Stimulated activated CD4-positive, alpha-beta T cell treated with anti-CD3 and anti-CD28 coated beads, Interleukin-12 subunit alpha, Interleukin-12 subunit beta, amount 100 ng/mL, for 24 hours (primary cell): ENCODE measurements at regions not wholly inside any gene's neighbourhood (a gene's known extent, or its start where the extent isn't known, plus 50 kb on each side); places are given as distances from the start of the nearest gene placed in this dataset.
"Not testable (repeated sequence)": the region's sequence is repeated elsewhere in the genome, so short reads cannot be mapped to it uniquely, and the experiment has no call there.

Experiments
- DNase-seq, 2 experiments: peaks; one replicate each; pipeline ENCODE4 v3.0.0-alpha.2; 2020; ENCODE audit warnings: low read depth in 2 of 2

- DNase-seq: no peak
Measured at GRCh38 chr13:74248477-74248876, 114.3 kb upstream of the KLF12 start.

- DNase-seq: no peak
Measured at GRCh38 chr13:74246487-74246886, 112.3 kb upstream of the KLF12 start.

- no peak for DNase-seq
Measured at GRCh38 chr13:74243637-74244526, 109.7 kb upstream of the KLF12 start.

GRCh38 chr13:74241343-74241742 is 107.1 kb upstream of the KLF12 start:
- not testable (repeated sequence) for DNase-seq

GRCh38 chr13:74230984-74231501 is 96.8 kb upstream of the KLF12 start:
- no peak for DNase-seq

GRCh38 chr13:74229242-74229641 is 95.0 kb upstream of the KLF12 start:
- no peak for DNase-seq

- no peak for DNase-seq
Measured at GRCh38 chr13:74227476-74228158, 93.4 kb upstream of the KLF12 start.

- no peak for DNase-seq
Measured at GRCh38 chr13:74226791-74227475, 92.7 kb upstream of the KLF12 start.

- no peak for DNase-seq
Measured at GRCh38 chr13:74221752-74222151, 87.5 kb upstream of the KLF12 start.

GRCh38 chr13:74219566-74219965 is 85.4 kb upstream of the KLF12 start:
- DNase-seq: no peak

- DNase-seq: no peak
Measured at GRCh38 chr13:74218291-74218690, 84.1 kb upstream of the KLF12 start.

- no peak for DNase-seq
Measured at GRCh38 chr13:74217811-74218210, 83.6 kb upstream of the KLF12 start.

- DNase-seq: no peak
Measured at GRCh38 chr13:74215420-74215819, 81.2 kb upstream of the KLF12 start.

- DNase-seq: no peak
Measured at GRCh38 chr13:74214321-74214720, 80.1 kb upstream of the KLF12 start.

GRCh38 chr13:74210693-74211393 is 76.6 kb upstream of the KLF12 start:
- no peak for DNase-seq

GRCh38 chr13:74206855-74207254 is 72.7 kb upstream of the KLF12 start:
- DNase-seq: no peak

- no peak for DNase-seq
Measured at GRCh38 chr13:74206061-74206561, 71.9 kb upstream of the KLF12 start.

- DNase-seq: no peak
Measured at GRCh38 chr13:74205313-74205690, 71.1 kb upstream of the KLF12 start.

GRCh38 chr13:74204602-74205312 is 70.6 kb upstream of the KLF12 start:
- no peak for DNase-seq

GRCh38 chr13:74203576-74203975 is 69.4 kb upstream of the KLF12 start:
- DNase-seq: no peak
